Stimulated activated naive B cell treated with anti-CD40 and anti-IgM and Interleukin-4, amounts not matched to agents 10 μg/mL and 1 μg/mL and 100 μg/mL, for 72 hours (primary cell): ENCODE measurements at regions not wholly inside any gene's neighbourhood (a gene's known extent, or its start where the extent isn't known, plus 50 kb on each side); places are given as distances from the start of the nearest gene placed in this dataset.
A peak's percentile ranks its signal among the peaks of the same experiment; 100 is the strongest.

Experiments used
- ATAC-seq, 2 donors: fragments of 150-1000 bp; cut with Tn5 transposase; replicated peaks; 2 replicates each; pipeline ENCODE4 v1.10.0; 2021; ENCODE audit warnings: moderate library complexity in 1 of 2
- DNase-seq: peaks from one replicate; pipeline ENCODE4 v3.0.0; 2021
- H3K27ac Mint-ChIP-seq: one replicate; pipeline ENCODE4 v1.8.0; 2022; ENCODE audit warnings: mild to moderate bottlenecking, mixed read lengths
- H3K27me3 Mint-ChIP-seq, 2 donors: one replicate each; pipeline ENCODE4 v1.8.0; 2022; ENCODE audit warnings: mixed read lengths in 2 of 2
- H3K36me3 Mint-ChIP-seq, 2 donors: one replicate each; pipeline ENCODE4 v1.8.0; 2022; ENCODE audit warnings: mixed read lengths in 2 of 2, mild to moderate bottlenecking in 1 of 2
- H3K4me1 Mint-ChIP-seq, 2 donors: one replicate each; pipeline ENCODE4 v1.8.0; 2022; ENCODE audit warnings: mixed read lengths in 2 of 2, mild to moderate bottlenecking in 1 of 2
- H3K4me3 Mint-ChIP-seq, 2 donors: one replicate each; pipeline ENCODE4 v1.8.0; 2022; ENCODE audit warnings: mild to moderate bottlenecking in 2 of 2, mixed read lengths in 2 of 2, moderate library complexity in 1 of 2
- H3K9me3 Mint-ChIP-seq, 2 donors: one replicate each; pipeline ENCODE4 v1.8.0; 2022; ENCODE audit warnings: mixed read lengths in 2 of 2, mild to moderate bottlenecking in 1 of 2

- H3K9me3 Mint-ChIP-seq: no peaks in the 10 kb centered on the region
- H3K4me3 Mint-ChIP-seq: no peak overlapping the region
- no peak for ATAC-seq
- no peak overlapping the region for H3K27ac Mint-ChIP-seq
- peaks cover 19 to 53% of the 10 kb centered on the region in 2 donors for H3K27me3 Mint-ChIP-seq
- H3K36me3 Mint-ChIP-seq: no peaks in the 10 kb centered on the region
- no peak for DNase-seq
- H3K4me1 Mint-ChIP-seq: peaks cover 2 to 5% of the 10 kb centered on the region in 2 donors
Measured at GRCh38 chr11:113533425-113533698, 58.2 kb upstream of the DRD2 start.

GRCh38 chr11:113532697-113533424 lies 57.7 kb upstream of the DRD2 start:
- Mint-ChIP-seq H3K4me1 (peaks cover 2 to 5% of the 10 kb centered on the region in 2 donors), H3K4me3 (no peak overlapping the region), H3K36me3 (no peaks in the 10 kb centered on the region), H3K27ac (no peak overlapping the region), H3K9me3 (no peaks in the 10 kb centered on the region), H3K27me3 (peaks cover 19 to 48% of the 10 kb centered on the region in 2 donors)
- DNase-seq: peak; percentile 9
- peak; percentile 38 to 54 for ATAC-seq

- Mint-ChIP-seq H3K27me3 (peaks cover 19 to 48% of the 10 kb centered on the region in 2 donors), H3K27ac (no peak overlapping the region), H3K36me3 (no peaks in the 10 kb centered on the region), H3K4me3 (no peak overlapping the region), H3K4me1 (peaks cover 2 to 5% of the 10 kb centered on the region in 2 donors), H3K9me3 (no peaks in the 10 kb centered on the region)
- ATAC-seq (no peak), DNase-seq (no peak)
Measured at GRCh38 chr11:113531575-113532451, 56.6 kb upstream of the DRD2 start.

GRCh38 chr11:113531083-113531482 lies 55.9 kb upstream of the DRD2 start:
- DNase-seq: no peak
- no peak overlapping the region for H3K27ac Mint-ChIP-seq

GRCh38 chr11:113529606-113530005 lies 54.4 kb upstream of the DRD2 start:
- Mint-ChIP-seq H3K36me3 (no peaks in the 10 kb centered on the region), H3K9me3 (no peaks in the 10 kb centered on the region), H3K4me3 (no peak overlapping the region), H3K27ac (no peak overlapping the region), H3K27me3 (peaks cover 20 to 37% of the 10 kb centered on the region in 2 donors), H3K4me1 (peaks cover 2 to 5% of the 10 kb centered on the region in 2 donors)
- ATAC-seq (no peak), DNase-seq (no peak)

More at GRCh38 chr11:113531083-113531482, 55.9 kb upstream of the DRD2 start:
- Mint-ChIP-seq H3K4me1 (peaks cover 2 to 5% of the 10 kb centered on the region in 2 donors), H3K36me3 (no peaks in the 10 kb centered on the region), H3K27me3 (peaks cover 19 to 48% of the 10 kb centered on the region in 2 donors), H3K4me3 (no peak overlapping the region), H3K9me3 (no peaks in the 10 kb centered on the region)
- ATAC-seq: no peak

- no peak overlapping the region for H3K4me3 Mint-ChIP-seq
- peaks cover 20 to 35% of the 10 kb centered on the region in 2 donors for H3K27me3 Mint-ChIP-seq
- no peak overlapping the region for H3K27ac Mint-ChIP-seq
- ATAC-seq (no peak), DNase-seq (no peak)
- H3K9me3 Mint-ChIP-seq: no peaks in the 10 kb centered on the region
- no peaks in the 10 kb centered on the region for H3K36me3 Mint-ChIP-seq
- peaks cover 2 to 5% of the 10 kb centered on the region in 2 donors for H3K4me1 Mint-ChIP-seq
Measured at GRCh38 chr11:113528982-113529381, 53.8 kb upstream of the DRD2 start.

GRCh38 chr11:113526521-113526920 lies 51.3 kb upstream of the DRD2 start:
- H3K27ac Mint-ChIP-seq: no peak overlapping the region
- no peaks in the 10 kb centered on the region for H3K36me3 Mint-ChIP-seq
- no peaks in the 10 kb centered on the region for H3K4me1 Mint-ChIP-seq
- peaks cover 13 to 25% of the 10 kb centered on the region in 2 donors for H3K27me3 Mint-ChIP-seq
- DNase-seq (no peak), ATAC-seq (no peak)
- H3K4me3 Mint-ChIP-seq: no peak overlapping the region
- no peaks in the 10 kb centered on the region for H3K9me3 Mint-ChIP-seq
